ENCODE measurements at regions not wholly inside any gene's neighbourhood (a gene's known extent, or its start where the extent isn't known, plus 50 kb on each side); places are given as distances from the start of the nearest gene placed in this dataset.
"Not testable (repeated sequence)": the region's sequence is repeated elsewhere in the genome, so short reads cannot be mapped to it uniquely, and the experiment has no call there.

DNA sequence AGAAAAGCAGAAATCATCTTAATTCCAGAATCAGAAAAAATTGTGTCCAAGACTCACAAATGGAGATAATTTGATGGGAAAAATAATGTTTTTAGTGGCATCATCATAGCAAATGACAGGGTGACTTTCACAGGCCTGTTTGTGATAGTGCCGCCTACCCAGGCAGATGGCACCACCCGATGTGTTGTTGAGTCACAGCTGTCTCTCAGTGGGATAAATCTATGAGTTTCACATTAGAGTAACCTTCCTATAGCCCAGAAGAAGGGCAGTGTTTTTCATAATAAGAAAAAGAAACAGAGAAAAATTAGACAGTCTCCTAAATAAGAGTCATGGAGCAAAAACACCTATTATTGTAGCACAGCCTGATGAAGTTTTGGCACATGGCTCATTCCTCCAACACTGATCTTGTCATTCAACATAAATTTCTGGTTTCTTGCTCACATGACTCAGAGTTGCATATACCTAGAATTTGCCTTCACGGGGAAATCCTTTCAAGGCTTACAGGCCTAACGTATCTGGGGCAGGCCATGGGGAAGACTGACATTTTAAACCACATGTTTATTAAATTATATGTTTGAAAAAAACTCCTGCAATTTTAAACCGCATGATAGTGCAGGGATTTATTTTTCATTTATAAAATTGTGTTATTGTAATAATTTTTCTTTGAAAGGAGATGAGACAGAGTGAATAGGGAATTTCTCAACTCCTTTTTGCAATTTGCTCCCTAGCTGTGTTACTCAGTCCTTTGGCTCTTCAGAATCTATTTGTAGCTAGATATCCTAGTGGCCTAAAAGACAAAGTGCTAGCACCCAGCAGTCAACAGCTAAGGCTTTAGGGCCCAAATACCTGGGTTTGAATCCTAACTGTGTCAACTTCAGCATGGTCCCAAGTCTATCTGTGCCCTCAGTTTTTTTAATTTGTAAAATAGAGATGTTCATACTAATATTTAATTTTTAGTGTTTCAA lies 393.7 kb downstream of the NDFIP2 start:
- DNase-seq (ENCODE audit: low read depth): peak; percentile 27

DNA sequence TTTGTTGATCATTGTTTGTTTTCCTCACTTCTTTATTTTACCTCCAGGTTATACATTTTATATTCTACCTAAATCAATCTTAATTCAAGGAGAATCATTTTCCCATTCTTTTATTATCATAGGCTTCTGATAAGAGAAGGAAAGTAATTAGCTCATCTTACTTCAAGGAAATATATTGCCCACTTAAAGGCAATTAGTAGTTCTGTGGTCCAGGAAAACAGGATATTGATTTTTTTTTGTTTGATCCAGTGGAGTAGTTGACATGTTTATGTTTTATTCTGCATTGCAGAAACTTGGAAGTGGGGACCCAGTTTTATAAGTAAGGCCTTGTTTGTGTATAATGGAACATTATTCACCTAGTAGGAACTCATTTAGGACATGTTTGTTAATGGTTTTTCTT lies 390.6 kb downstream of the NDFIP2 start:
- DNase-seq (ENCODE audit: low read depth): no peak

DNA sequence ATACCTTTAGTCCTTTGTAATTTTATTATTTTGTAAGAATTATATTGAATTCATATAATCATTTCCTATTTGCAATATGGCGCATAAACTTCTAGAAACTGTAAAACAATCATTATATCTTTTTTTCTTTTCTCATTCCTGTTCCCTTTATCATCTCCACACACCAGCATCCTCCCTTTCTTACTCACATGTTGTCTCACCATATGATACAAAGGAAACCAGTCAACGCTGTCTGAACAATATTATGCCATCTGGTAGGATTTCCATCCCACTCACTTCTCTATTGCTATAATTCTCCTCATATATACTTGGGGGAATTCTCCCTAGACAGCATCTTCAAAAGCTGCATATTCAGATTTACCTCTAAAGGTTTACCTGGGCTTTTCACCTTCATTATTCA lies 389.8 kb downstream of the NDFIP2 start:
- peak; percentile 15 for DNase-seq (ENCODE audit: low read depth)

DNA sequence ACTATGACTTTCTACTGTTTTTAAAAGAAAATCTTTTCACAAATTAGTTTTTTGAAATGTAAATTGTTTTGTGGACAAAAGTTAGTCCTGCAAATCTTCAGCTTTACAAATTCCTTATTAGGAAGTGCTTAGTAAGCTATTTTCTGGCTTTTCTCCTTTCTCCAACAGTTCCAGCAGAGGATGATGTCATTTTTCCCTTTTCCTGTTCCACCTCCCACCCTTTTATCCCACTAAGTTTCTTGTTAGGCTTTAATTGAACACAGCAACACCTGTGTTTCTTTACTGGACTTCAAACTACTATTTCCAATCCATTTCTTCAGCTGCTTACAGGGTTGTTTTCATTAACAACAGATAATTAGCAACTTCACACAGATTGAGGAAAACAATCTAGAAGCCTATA lies 389.2 kb downstream of the NDFIP2 start:
- DNase-seq (ENCODE audit: low read depth): peak; percentile 6

DNA sequence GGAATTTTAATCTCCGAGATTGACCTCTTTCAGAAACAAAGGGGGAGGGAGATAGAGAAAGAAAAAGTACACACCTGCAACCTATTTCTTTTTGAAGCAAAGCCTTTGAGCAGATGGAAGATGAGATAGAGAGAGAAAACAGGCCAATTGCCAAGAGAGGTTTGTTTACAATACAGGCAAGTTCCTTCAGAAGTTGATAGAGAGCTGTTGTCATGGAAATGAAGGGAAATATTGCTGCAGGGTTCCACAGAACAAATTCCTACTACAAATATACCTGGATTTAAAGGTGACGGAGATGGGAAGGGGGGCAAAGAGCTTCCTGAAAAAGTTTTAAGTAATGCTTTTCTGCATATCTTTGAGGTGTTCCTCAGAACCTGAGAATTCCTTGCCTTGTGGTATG lies 388.4 kb downstream of the NDFIP2 start:
- DNase-seq (ENCODE audit: low read depth): no peak

DNA sequence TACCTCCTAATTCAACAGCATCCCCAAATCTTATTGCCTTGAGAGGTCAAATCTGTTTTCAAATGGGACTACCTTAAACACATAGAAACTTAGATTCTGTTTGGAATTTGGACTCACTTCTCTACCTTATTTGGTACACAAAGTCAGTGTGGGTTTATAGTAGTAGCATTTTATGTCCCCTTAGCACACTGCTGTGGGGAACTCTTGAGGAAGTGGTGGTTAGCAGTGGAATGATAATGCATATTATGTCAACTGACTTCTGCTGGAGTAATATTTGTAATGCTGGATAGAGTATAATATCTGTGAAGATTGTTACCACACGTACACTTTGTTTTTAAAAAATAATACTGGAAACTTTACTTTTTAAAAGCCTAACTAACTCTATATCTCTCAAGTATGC lies 386.3 kb downstream of the NDFIP2 start:
- peak; percentile 39 for DNase-seq (ENCODE audit: low read depth)

DNA sequence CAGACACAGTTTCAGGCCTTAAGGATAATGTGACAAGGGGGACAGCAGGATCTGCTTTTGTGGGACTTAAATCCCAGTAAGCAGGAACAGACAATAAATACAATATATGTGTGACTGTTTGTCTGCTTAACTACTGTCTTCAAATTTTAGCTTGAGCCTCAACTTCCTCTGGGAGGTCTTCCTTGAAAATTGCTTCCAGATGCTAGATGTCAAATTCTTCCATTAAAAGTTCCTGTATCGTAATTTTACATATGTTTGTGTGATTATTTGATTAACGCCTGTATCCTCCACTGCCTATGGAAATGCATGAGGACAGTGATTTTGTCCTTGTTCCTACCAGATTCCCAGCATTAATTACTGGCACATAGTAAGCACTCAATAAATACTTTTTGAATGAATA lies 385.5 kb downstream of the NDFIP2 start:
- no peak for DNase-seq (ENCODE audit: low read depth)

DNA sequence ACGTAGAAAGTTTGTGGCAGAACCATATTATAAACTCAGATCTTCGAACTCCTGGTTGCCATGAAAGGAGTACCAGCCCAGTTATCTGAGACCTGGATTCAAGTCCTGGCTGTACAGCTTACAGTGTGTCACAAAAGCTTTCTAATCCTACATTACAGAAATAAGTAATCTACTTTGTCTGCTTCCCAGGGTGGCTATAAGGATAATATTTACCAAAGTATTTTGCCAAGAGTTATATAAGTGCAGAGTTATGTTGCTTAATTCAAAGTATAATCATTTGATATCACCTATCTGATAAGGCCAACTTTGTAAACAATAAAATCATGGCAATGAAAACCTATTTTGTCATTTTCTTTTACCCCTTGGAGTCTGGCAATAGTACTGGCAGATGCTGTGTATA lies 381.6 kb downstream of the NDFIP2 start:
- DNase-seq (ENCODE audit: low read depth): no peak

DNA sequence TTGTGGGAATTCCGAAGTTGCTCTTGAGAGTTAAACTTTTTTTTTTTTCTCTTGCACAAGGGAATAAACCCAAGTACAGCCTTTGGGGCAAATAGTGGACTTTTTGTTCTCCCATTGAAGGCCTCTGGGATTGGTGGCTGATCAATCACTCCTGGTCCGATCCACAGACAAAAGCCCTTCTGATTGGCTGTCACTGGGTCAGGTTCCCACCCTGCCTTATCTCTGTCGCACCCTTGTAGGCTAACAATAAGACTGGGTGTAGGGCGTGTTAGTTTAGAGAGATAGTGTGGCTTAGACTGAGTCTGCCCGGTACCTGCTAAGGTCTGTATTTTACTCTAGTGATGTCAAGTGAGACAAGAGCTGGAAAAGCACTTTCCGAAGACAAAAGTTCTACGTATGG lies 380.8 kb downstream of the NDFIP2 start:
- no peak for DNase-seq (ENCODE audit: low read depth)

DNA sequence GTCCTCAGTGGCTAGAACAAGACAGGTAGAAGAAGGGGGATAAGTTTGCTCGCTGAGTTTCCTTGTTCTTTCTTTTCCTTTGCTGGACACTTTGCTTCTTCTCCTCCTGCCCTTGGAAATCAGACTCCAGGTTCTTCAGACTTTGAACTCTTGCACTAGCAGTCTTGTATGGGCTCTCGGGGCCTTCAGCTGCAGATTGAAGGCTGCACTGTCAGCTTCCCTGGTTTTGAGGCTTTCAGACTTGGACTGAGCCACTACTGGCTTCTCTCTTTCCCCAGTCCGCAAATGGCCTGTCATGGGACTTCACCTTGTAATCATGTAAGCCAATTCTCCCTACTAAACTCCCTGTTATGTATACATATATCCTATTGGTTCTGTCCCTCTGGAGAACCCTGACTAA lies 379.8 kb downstream of the NDFIP2 start:
- DNase-seq (ENCODE audit: low read depth): no peak

DNA sequence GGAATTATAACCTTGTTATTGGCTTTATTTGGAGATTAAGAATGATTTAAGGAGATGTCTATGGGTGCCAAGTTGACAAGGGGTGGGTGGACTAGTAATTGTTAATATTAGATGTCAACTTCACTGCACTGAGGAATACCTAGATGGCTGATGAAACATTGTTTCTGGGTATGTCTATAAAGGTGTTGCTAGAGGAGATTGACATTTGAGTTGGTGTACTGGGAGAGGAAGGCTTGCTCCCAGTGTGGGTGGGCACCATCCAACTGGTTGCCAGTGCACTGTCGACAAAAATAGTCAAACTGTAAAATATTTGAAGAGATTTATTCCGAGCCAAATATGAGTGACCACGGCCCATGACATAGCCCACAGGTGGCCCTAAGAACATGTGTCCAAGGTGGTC lies 378.8 kb downstream of the NDFIP2 start:
- no peak for DNase-seq (ENCODE audit: low read depth)

DNA sequence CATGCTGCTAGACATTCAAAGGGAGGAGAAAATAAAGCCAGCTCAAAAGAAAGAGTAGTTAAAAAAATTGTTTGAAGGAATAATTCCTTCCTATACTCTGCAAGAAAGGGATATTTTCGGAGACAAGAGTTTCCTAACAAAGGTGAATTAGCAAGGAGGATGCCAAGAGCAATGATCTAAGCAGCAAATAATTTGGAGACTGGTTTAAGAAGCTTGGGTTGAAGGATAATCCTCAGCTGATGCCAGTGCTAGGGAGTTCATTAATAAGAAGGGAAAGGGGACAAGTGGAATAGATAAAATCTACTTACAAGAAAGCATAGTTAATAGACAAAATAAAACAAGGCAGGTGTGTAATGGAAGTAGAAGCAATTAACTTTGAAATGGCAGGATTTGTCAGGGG lies 372.3 kb downstream of the NDFIP2 start:
- no peak for DNase-seq (ENCODE audit: low read depth)

DNA sequence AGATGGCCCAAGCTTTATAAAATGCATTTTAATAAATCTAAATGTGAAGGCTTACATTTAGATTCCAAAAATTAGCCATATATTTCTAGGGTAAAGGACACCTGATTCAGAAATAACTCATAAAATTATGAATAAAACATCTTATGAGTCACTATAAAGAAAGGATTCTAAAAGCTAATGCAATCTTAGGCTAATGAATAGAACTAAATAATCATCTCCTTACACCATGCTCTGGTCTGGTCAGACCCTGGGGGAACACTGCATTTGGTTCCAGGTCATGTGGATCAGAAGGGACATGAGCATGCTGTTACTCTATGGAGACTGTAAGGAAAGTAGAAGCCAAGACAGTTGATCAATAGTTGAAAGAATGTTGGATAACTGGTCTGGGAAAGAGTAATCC lies 370.4 kb downstream of the NDFIP2 start:
- no peak for DNase-seq (ENCODE audit: low read depth)

DNA sequence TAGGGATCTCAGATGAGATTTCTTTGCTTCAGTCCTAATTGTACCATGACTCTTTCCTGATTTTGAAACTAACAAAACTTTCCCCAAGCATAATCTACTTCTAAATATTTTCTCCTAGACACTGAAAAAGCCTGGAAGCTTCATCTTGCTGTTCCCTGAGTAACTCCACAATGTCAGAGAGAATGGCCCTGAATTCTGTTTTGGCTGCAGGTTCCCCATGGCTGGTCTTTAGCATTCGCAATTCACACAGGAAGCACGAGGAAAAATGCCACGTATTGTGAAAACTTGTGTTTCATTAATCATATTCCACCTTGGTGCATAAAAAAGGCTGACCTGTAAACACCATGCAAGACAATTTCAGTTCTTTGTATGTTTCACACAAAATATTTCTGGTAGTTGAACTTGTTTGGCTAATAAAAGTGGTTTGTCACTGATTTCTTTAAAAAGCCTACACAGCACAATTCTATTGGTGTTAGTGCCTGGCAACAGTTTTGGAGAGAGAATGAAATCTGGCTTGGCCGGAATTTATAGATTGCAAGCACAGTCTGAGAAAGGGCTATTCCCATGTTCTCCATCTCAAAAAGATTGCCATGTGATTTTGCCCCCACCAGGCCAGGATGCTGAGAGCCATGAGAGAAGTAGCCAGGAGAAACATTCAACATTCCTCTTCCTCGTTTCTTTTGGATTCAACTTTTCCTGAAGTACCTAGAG lies 367.1 kb downstream of the NDFIP2 start:
- DNase-seq (ENCODE audit: low read depth): no peak

DNA sequence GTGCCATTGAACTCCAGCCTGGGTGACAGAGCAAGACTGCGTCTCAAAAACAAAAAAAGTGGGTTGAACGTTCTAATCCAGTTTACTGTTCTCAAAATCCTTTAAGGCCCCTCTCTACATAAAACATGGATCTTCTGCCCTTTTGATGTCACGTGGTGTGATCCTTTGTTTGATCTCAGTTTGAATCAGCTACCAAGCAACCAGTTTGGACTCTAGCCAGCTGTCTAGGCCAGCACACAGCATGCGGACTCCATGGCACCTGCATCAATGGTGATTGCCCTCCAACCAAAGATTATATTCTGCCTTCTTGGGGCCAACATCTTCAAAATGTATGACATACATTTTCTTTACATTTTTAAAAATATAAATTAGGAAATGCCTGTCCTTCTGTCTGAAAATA lies 365.4 kb downstream of the NDFIP2 start:
- no peak for DNase-seq (ENCODE audit: low read depth)

DNA sequence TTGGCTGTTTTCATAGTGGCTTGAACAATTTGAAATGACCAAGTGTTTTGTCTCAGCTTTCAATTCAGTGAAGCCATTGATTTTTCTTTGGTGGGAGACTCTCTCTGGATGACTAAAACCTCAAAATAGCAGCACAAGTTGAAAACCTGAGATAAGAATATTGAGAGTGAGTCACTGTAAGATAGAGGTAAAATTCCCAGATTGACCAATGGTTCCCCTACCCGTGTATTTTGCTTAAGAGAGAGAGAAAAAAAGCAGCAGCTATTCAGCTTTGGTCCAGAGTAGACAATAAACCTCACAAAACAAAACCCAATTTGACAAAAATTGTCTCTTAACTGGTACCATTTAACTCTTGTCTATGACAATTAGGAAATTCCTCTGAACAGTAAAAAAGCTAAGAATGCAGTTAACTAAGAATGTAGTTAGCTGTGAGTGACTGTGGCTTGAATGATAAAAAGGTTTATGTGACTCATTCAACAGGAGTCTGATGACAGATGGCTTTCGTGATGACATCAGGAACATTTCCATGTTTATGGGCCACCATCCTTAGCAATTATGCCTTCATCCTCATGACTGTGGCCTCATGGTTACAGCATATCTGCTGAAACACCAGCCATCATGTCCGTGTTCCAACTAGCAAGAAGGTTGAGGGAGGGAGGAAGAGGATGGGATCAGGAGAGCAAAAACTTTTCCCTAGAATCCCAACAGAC lies 356.9 kb downstream of the NDFIP2 start:
- DNase-seq (ENCODE audit: low read depth): peak; percentile 52

DNA sequence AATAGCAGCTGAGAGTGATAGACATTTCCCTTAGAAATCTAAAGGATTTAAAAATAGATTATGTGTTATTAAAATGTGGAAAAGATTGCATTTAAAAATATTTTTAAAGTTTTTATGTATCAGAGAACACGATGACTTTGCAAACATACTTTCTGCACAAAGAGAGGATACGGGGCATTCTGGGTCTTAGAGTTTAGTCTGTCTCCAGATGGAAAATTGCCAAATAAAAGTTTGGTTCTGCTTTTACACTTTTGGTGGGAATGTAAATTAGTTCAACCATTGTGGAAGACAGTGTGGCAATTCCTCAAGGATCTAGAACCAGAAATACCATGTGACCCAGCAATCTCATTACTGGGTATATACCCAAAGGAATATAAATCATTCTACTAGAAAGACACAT lies 355.2 kb downstream of the NDFIP2 start:
- DNase-seq (ENCODE audit: low read depth): not testable (repeated sequence)

DNA sequence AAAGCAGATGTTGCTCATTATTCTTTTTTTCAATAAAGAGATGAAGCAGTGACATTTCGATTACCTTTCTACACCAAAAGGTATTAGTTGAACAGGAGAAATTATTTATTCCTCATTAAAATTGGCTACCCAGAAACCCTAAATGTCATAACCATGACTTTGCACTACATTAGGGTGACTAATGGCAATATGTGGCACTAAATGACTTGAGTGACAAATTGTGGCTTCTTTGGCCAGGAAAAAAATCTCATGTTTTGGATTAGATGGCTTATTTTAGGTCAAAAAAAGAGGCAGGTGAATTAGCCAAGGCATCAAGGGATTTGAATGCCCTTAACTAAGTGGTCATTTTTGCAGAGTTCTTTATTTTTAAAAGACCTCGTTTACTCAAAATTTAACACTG lies 353.9 kb downstream of the NDFIP2 start:
- no peak for DNase-seq (ENCODE audit: low read depth)

DNA sequence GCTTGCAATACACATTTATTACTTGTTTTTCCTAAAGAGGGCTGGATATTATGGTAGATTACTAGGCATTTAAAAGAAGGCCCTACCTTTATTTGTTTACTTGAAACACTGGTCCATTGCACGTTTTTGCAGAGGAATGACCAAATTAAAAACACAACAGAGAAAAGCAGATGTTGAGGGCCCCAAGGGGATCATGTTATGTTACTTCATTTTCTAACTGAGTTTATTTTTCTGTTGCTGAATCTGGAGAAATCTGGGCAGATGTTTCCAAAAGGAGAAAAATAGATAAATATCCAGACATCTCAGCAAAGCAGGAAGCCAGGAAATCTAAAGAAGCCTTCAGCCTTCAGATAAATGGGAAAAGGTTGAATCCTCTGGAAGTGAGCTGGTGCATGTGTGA lies 353.0 kb downstream of the NDFIP2 start:
- peak; percentile 7 for DNase-seq (ENCODE audit: low read depth)

DNA sequence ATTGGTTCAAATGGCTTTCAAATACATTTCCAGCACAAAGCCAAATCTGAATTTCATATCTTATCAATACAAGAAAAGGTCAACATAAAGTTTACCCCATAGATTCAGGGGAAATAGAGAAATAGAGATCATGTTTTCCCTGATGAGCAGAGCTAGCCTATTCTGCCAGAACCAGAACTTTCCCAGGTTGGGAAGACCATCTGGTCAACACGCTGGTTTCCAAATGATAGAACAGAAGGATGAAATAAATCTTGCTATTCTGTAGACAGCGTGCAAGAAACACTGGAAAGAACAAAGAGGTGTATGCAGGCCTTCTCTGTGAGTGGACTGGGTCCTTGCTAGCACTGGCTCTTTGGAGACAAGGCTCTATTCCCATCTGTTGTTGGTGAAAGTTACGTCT lies 350.6 kb downstream of the NDFIP2 start:
- no peak for DNase-seq (ENCODE audit: low read depth)

DNA sequence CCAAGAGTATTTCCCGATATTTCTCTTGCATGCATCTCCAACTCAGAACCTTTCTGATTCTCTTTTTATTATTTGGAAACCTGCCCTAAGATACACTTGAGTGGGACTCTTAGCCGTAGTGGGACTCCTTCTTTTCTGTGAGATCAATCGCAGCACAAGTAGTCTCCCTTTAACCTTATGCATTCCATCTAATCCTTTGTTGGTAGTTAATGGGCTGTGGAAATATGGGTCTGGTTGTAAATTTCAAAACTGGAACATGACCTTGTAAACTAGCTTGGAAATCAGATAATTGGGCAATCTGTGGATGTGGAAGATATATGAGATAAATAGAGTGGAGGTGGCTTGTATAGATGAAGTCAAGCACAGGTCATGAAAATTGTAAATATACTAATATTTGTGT lies 350.0 kb downstream of the NDFIP2 start:
- DNase-seq (ENCODE audit: low read depth): no peak

DNA sequence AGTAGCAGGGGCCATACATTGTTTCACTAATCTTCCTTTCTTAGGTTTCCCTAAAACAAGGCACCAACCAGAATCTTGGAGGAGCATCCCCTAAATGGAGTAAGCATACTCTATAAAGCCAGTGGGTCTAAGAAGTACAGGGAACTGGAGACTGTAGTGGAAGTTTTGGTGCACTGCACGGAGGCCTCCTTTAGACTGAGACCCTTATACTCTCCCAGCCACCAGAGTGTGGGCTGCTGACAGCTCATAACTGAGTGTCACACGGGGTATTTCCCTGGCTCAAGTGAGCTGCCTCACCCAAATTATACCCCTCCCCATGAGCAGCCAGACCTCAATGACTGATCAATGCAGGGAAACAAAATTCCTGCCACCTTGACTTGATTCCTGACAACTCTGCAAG lies 349.5 kb downstream of the NDFIP2 start:
- no peak for DNase-seq (ENCODE audit: low read depth)
